GM19023 (cell line): ENCODE measurements at regions not wholly inside any gene's neighbourhood (a gene's known extent, or its start where the extent isn't known, plus 50 kb on each side); places are given as distances from the start of the nearest gene placed in this dataset.
"Not testable (repeated sequence)": the region's sequence is repeated elsewhere in the genome, so short reads cannot be mapped to it uniquely, and the experiment has no call there.

Source experiments
- ATAC-seq: cut with Tn5 transposase; IDR thresholded peaks from one replicate; pipeline ENCODE4 v1.9.1; 2021; ENCODE audit warnings: mild to moderate bottlenecking, moderate library complexity; ENCODE audit not compliant: unreplicated experiment

GRCh38 chr2:113341191-113341869, 62.6 kb upstream of the PAX8 start:
- ATAC-seq, result no peak

GRCh38 chr2:113337809-113338208, 59.1 kb upstream of the PAX8 start:
- ATAC-seq, result no peak

GRCh38 chr2:113336040-113336439, 57.3 kb upstream of the PAX8 start:
- not testable (repeated sequence) for ATAC-seq

GRCh38 chr2:113334147-113334546, 55.4 kb upstream of the PAX8 start:
- ATAC-seq, result no peak

GRCh38 chr2:113333735-113334134, 55.0 kb upstream of the PAX8 start:
- not testable (repeated sequence) for ATAC-seq

GRCh38 chr2:113330060-113330767, 51.5 kb upstream of the PAX8 start:
- ATAC-seq, result not testable (repeated sequence)

- not testable (repeated sequence) for ATAC-seq
Observed at GRCh38 chr2:113328973-113329372, 50.3 kb upstream of the PAX8 start.

- ATAC-seq, result not testable (repeated sequence)
Observed at GRCh38 chr2:113328572-113328971, 49.9 kb upstream of the PAX8 start.
